MM.1S (cell line): ENCODE measurements at regions not wholly inside any gene's neighbourhood (a gene's known extent, or its start where the extent isn't known, plus 50 kb on each side); places are given as distances from the start of the nearest gene placed in this dataset.

Experiments used
- DNase-seq: peaks from one replicate; pipeline ENCODE4 v3.0.0-alpha.2; 2015
- H2AFZ ChIP-seq: fragments of 300-600 bp; sonication (generic); 2 replicates; pipeline ENCODE4 v1.6.0; 2016; ENCODE audit warnings: antibody characterized with exemption, low read length
- H3F3A ChIP-seq: fragments of 300-600 bp; sonication (generic); 2 replicates; pipeline ENCODE4 v1.6.1; 2016; ENCODE audit warnings: mild to moderate bottlenecking, antibody characterized with exemption, low read length, moderate library complexity, mixed read lengths; ENCODE audit not compliant: insufficient read depth
- H3K27ac ChIP-seq: fragments of 300-600 bp; sonication (generic); 2 replicates; pipeline ENCODE4 v1.5.1; 2016; ENCODE audit warnings: mild to moderate bottlenecking, low read length
- H3K27me3 ChIP-seq: fragments of 300-600 bp; sonication (generic); replicated peaks from 2 replicates; pipeline ENCODE4 v1.6.0; 2016; ENCODE audit warnings: low read length; ENCODE audit not compliant: insufficient read depth
- H3K36me3 ChIP-seq: fragments of 300-600 bp; sonication (generic); replicated peaks from 2 replicates; pipeline ENCODE4 v1.6.1; 2016; ENCODE audit warnings: mild to moderate bottlenecking, low read length, mixed read lengths; ENCODE audit not compliant: insufficient read depth
- H3K4me1 ChIP-seq: fragments of 300-600 bp; sonication (generic); 2 replicates; pipeline ENCODE4 v1.6.1; 2016; ENCODE audit warnings: low read length, mixed read lengths
- H3K4me2 ChIP-seq: fragments of 300-600 bp; sonication (generic); 2 replicates; pipeline ENCODE4 v1.6.0; 2016; ENCODE audit warnings: low read depth, low read length
- H3K4me3 ChIP-seq: fragments of 300-600 bp; sonication (generic); 2 replicates; pipeline ENCODE4 v1.5.1; 2016; ENCODE audit warnings: low read length, mixed read lengths
- H3K79me2 ChIP-seq: fragments of 300-600 bp; sonication (generic); 2 replicates; pipeline ENCODE4 v1.6.1; 2016; ENCODE audit warnings: mixed run types, low read length, mixed read lengths
- H3K9ac ChIP-seq: fragments of 300-600 bp; sonication (generic); 2 replicates; pipeline ENCODE4 v1.6.1; 2016; ENCODE audit warnings: low read length, mixed read lengths
- H3K9me2 ChIP-seq: fragments of 300-600 bp; sonication (generic); replicated peaks from 2 replicates; pipeline ENCODE4 v1.6.1; 2016; ENCODE audit warnings: mild to moderate bottlenecking, low read length, mixed read lengths; ENCODE audit not compliant: insufficient read depth
- H3K9me3 ChIP-seq: fragments of 300-600 bp; sonication (generic); replicated peaks from 2 replicates; pipeline ENCODE4 v1.6.1; 2016; ENCODE audit warnings: mild to moderate bottlenecking, low read length, mixed read lengths; ENCODE audit not compliant: insufficient read depth
- H4K20me1 ChIP-seq: fragments of 300-600 bp; sonication (generic); 2 replicates; pipeline ENCODE4 v1.6.1; 2016; ENCODE audit warnings: mild to moderate bottlenecking, low read length, moderate library complexity, mixed read lengths; ENCODE audit not compliant: insufficient read depth
- EZH2 ChIP-seq: fragments of 300-600 bp; sonication (generic); optimal IDR thresholded peaks from 2 replicates; pipeline ENCODE3; 2017; ENCODE audit warnings: low read depth, mild to moderate bottlenecking, antibody characterized with exemption, low read length, mixed read lengths
- EZH2phosphoT487 ChIP-seq: fragments of 300-600 bp; sonication (generic); IDR thresholded peaks from 2 replicates; pipeline ENCODE4 v1.6.1; 2018; ENCODE audit warnings: antibody characterized with exemption, low read length
- TF ChIP-seq, protein P1 (sequence below): fragments of 300-600 bp; sonication (generic); IDR thresholded peaks from 2 replicates; pipeline ENCODE4 v1.5.1; 2016; ENCODE audit warnings: antibody characterized with exemption, low read length, mixed read lengths

DNA sequence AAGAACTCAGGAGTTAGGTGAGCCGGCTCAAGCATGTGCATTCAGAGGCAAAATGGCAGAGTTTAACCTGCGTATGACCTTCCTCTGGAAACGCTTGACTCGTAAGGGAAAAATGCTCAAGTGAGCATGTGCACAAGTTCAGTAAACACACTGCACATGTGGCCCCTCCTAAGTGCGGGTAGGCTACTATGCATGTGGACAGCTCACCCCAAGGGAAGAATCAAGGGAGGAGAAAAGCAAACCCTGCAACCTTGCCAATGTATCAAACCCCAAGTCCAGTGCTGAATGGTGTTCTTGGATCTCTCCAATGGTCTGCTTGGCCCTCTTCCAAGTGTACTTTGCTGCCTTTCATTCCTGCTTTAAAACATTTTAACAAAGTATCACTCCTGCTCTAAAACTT lies 407.1 kb downstream of the ADAM29 start:
- Histone ChIP-seq H4K20me1 (no peaks in the 10 kb centered on the region), H3K79me2 (no peaks in the 10 kb centered on the region), H3K9me3 (no peaks in the 10 kb centered on the region), H3K9me2 (no peaks in the 10 kb centered on the region), H3K4me3 (no peak overlapping the region), H3K9ac (no peak overlapping the region), H3K27ac (no peak overlapping the region), H2AFZ (no peak overlapping the region), H3K36me3 (no peaks in the 10 kb centered on the region), H3K27me3 (no peaks in the 10 kb centered on the region), H3F3A (no peaks in the 10 kb centered on the region), H3K4me2 (no peak overlapping the region), H3K4me1 (no peaks in the 10 kb centered on the region)
- no peak for DNase-seq
- TF ChIP-seq EZH2 (no peak), EZH2phosphoT487 (no peak)
- TF ChIP-seq, protein P1, sequence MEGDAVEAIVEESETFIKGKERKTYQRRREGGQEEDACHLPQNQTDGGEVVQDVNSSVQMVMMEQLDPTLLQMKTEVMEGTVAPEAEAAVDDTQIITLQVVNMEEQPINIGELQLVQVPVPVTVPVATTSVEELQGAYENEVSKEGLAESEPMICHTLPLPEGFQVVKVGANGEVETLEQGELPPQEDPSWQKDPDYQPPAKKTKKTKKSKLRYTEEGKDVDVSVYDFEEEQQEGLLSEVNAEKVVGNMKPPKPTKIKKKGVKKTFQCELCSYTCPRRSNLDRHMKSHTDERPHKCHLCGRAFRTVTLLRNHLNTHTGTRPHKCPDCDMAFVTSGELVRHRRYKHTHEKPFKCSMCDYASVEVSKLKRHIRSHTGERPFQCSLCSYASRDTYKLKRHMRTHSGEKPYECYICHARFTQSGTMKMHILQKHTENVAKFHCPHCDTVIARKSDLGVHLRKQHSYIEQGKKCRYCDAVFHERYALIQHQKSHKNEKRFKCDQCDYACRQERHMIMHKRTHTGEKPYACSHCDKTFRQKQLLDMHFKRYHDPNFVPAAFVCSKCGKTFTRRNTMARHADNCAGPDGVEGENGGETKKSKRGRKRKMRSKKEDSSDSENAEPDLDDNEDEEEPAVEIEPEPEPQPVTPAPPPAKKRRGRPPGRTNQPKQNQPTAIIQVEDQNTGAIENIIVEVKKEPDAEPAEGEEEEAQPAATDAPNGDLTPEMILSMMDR, result no peak

DNA sequence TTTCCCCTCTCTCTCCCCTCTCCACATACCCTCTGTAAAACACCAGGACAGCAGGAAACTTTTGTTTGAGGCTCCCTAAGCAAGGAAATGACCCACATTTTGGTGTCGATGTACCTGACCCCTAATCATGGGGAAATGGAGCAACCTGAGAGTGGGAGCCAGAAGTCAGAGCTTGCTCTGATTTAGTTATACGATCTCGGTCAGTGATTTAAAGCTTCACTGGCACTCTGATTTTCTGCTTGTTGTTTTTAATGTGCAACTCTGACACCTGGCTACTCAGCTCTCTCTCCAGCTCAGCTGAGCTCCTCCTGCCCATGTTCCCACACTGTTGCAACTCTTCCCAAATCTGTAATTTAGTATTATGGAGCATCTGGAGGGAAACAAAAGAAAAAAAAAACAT lies 408.6 kb downstream of the ADAM29 start:
- H3K4me1 ChIP-seq, result no peaks in the 10 kb centered on the region
- no peaks in the 10 kb centered on the region for H3K27me3 ChIP-seq
- no peaks in the 10 kb centered on the region for H3K79me2 ChIP-seq
- no peak for DNase-seq
- H3K4me2 ChIP-seq, result no peak overlapping the region
- no peaks in the 10 kb centered on the region for H3K36me3 ChIP-seq
- H3K9me3 ChIP-seq, result no peaks in the 10 kb centered on the region
- H2AFZ ChIP-seq, result no peak overlapping the region
- TF ChIP-seq, protein P1, result no peak
- TF ChIP-seq EZH2 (no peak), EZH2phosphoT487 (no peak)
- no peak overlapping the region for H3K9ac ChIP-seq
- H3F3A ChIP-seq, result no peaks in the 10 kb centered on the region
- H3K9me2 ChIP-seq, result no peaks in the 10 kb centered on the region
- no peaks in the 10 kb centered on the region for H4K20me1 ChIP-seq
- no peak overlapping the region for H3K4me3 ChIP-seq
- no peak overlapping the region for H3K27ac ChIP-seq

DNA sequence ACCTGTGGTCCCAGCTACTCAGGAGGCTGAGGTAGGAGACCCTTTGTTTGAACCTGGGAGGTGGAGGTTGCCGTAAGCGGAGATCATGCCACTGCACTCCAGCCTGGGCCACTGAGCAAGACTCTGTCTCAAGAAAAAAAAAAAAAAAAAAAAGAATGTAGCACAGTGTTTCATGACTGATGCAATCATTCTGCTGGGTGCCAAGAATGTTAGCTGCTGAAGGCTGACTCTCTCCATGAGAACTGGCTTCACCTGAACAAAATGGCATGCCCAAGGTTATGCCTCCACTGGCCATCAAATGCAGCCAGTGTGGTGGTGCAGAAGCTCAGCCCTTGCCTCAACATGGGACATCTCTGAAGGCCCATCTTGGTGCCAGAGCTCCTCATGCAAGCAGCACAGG lies 412.1 kb downstream of the ADAM29 start:
- no peak overlapping the region for H3K4me3 ChIP-seq
- H3K27ac ChIP-seq, result no peak overlapping the region
- no peaks in the 10 kb centered on the region for H3K36me3 ChIP-seq
- no peaks in the 10 kb centered on the region for H3K9me2 ChIP-seq
- no peak overlapping the region for H3K4me2 ChIP-seq
- no peak overlapping the region for H3K9ac ChIP-seq
- H3K9me3 ChIP-seq, result no peaks in the 10 kb centered on the region
- TF ChIP-seq EZH2, result no peak
- TF ChIP-seq, protein P1, result no peak
- H3K4me1 ChIP-seq, result no peaks in the 10 kb centered on the region
- no peaks in the 10 kb centered on the region for H3F3A ChIP-seq
- no peak for DNase-seq
- H3K27me3 ChIP-seq, result no peaks in the 10 kb centered on the region
- H3K79me2 ChIP-seq, result no peaks in the 10 kb centered on the region
- H4K20me1 ChIP-seq, result no peaks in the 10 kb centered on the region
- no peak overlapping the region for H2AFZ ChIP-seq
